WTC11 (cell line): ENCODE measurements at regions not wholly inside any gene's neighbourhood (a gene's known extent, or its start where the extent isn't known, plus 50 kb on each side); places are given as distances from the start of the nearest gene placed in this dataset.

Experiments used
- JUN ChIP-seq: sonication (generic); formaldehyde crosslinking; IDR thresholded peaks from 2 replicates; pipeline ENCODE4 v1.8.0; 2023; ENCODE audit warnings: mild to moderate bottlenecking, missing genetic modification reagents
- SP1 ChIP-seq: sonication (generic); formaldehyde crosslinking; conservative IDR thresholded peaks from 2 replicates; pipeline ENCODE4 v1.8.1; 2022; ENCODE audit warnings: missing genetic modification reagents
- TF ChIP-seq, protein P1 (sequence below): sonication (generic); formaldehyde crosslinking; IDR thresholded peaks from 2 replicates; pipeline ENCODE4 v1.8.1; 2022; ENCODE audit warnings: low read depth, missing genetic modification reagents, borderline replicate concordance
- TF ChIP-seq, protein P2 (sequence below): sonication (generic); formaldehyde crosslinking; IDR thresholded peaks from 2 replicates; pipeline ENCODE4 v1.8.0; 2022; ENCODE audit warnings: missing genetic modification reagents
- TF ChIP-seq, protein P3 (sequence below): fragments of 200-600 bp; IDR thresholded peaks from 2 replicates; pipeline ENCODE4 v1.8.0; 2022; ENCODE audit warnings: antibody characterized with exemption

DNA sequence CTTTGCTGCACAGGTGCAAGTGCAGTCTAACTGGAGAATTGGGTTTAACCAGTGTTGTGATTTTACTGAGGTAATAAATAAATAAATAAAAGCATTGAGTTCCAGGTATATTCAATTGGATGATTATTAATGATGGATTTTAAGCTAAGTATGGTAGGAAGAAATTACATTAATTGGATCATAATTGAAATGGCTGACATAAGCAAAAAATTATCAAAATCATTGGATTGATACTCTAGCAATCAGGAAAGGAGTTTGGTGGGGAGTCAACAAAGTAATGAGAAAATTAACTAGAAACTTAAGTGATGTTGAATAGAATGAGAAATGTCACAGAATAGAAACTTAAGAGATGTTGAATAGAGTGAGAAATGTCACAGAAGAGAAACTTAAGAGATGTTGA, 981.9 kb downstream of the SI start:
- TF ChIP-seq, protein P1, sequence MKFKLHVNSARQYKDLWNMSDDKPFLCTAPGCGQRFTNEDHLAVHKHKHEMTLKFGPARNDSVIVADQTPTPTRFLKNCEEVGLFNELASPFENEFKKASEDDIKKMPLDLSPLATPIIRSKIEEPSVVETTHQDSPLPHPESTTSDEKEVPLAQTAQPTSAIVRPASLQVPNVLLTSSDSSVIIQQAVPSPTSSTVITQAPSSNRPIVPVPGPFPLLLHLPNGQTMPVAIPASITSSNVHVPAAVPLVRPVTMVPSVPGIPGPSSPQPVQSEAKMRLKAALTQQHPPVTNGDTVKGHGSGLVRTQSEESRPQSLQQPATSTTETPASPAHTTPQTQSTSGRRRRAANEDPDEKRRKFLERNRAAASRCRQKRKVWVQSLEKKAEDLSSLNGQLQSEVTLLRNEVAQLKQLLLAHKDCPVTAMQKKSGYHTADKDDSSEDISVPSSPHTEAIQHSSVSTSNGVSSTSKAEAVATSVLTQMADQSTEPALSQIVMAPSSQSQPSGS (CRISPR knock-in tag), result no peak
- TF ChIP-seq, protein P2, sequence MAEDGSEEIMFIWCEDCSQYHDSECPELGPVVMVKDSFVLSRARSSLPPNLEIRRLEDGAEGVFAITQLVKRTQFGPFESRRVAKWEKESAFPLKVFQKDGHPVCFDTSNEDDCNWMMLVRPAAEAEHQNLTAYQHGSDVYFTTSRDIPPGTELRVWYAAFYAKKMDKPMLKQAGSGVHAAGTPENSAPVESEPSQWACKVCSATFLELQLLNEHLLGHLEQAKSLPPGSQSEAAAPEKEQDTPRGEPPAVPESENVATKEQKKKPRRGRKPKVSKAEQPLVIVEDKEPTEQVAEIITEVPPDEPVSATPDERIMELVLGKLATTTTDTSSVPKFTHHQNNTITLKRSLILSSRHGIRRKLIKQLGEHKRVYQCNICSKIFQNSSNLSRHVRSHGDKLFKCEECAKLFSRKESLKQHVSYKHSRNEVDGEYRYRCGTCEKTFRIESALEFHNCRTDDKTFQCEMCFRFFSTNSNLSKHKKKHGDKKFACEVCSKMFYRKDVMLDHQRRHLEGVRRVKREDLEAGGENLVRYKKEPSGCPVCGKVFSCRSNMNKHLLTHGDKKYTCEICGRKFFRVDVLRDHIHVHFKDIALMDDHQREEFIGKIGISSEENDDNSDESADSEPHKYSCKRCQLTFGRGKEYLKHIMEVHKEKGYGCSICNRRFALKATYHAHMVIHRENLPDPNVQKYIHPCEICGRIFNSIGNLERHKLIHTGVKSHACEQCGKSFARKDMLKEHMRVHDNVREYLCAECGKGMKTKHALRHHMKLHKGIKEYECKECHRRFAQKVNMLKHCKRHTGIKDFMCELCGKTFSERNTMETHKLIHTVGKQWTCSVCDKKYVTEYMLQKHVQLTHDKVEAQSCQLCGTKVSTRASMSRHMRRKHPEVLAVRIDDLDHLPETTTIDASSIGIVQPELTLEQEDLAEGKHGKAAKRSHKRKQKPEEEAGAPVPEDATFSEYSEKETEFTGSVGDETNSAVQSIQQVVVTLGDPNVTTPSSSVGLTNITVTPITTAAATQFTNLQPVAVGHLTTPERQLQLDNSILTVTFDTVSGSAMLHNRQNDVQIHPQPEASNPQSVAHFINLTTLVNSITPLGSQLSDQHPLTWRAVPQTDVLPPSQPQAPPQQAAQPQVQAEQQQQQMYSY (CRISPR knock-in tag), result no peak
- no peak for TF ChIP-seq SP1
- TF ChIP-seq, protein P3, sequence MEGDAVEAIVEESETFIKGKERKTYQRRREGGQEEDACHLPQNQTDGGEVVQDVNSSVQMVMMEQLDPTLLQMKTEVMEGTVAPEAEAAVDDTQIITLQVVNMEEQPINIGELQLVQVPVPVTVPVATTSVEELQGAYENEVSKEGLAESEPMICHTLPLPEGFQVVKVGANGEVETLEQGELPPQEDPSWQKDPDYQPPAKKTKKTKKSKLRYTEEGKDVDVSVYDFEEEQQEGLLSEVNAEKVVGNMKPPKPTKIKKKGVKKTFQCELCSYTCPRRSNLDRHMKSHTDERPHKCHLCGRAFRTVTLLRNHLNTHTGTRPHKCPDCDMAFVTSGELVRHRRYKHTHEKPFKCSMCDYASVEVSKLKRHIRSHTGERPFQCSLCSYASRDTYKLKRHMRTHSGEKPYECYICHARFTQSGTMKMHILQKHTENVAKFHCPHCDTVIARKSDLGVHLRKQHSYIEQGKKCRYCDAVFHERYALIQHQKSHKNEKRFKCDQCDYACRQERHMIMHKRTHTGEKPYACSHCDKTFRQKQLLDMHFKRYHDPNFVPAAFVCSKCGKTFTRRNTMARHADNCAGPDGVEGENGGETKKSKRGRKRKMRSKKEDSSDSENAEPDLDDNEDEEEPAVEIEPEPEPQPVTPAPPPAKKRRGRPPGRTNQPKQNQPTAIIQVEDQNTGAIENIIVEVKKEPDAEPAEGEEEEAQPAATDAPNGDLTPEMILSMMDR, result no peak
- no peak for TF ChIP-seq JUN (CRISPR knock-in tag)
